Naive thymus-derived CD8-positive, alpha-beta T cell (primary cell): ENCODE measurements at regions not wholly inside any gene's neighbourhood (a gene's known extent, or its start where the extent isn't known, plus 50 kb on each side); places are given as distances from the start of the nearest gene placed in this dataset.

Experiments used
- ATAC-seq, 2 donors: fragments of 150-1000 bp; cut with Tn5 transposase in 1 of 2; sonication (Bioruptor Pico), chemical (Tn5 transposase) in 1 of 2; 1 replicate in 1 of 2; 2 replicates in 1 of 2; pipeline ENCODE4 v1.10.0; 2021; ENCODE audit warnings: mild to moderate bottlenecking in 2 of 2, moderate library complexity in 2 of 2
- POLR2A ChIA-PET: fragments of 350-600 bp; sonication (Branson Sonifier 250); formaldehyde crosslinking; loops from one replicate; lab custom pipeline; 2021; ENCODE audit warnings: antibody characterized with exemption; lab: Charles Lee
- DNase-seq, 10 donors: peaks; one replicate each; pipeline versions ENCODE4 v3.0.0 to v3.0.0-alpha.2; 2020 to 2022
- H3K27ac Mint-ChIP-seq, 10 donors: one replicate each; pipeline ENCODE4 v1.8.0; 2020 to 2022; ENCODE audit warnings: mild to moderate bottlenecking in 10 of 10, mixed read lengths in 10 of 10, moderate library complexity in 4 of 10, inconsistent platforms in 1 of 10
- H3K27me3 Mint-ChIP-seq, 5 donors: one replicate each; pipeline ENCODE4 v1.8.0; 2021 to 2022; ENCODE audit warnings: mixed read lengths in 5 of 5
- H3K36me3 Mint-ChIP-seq, 3 donors: one replicate each; pipeline ENCODE4 v1.8.0; 2020 to 2022; ENCODE audit warnings: mixed read lengths in 3 of 3, mild to moderate bottlenecking in 2 of 3, inconsistent platforms in 1 of 3
- H3K4me1 Mint-ChIP-seq, 4 donors: one replicate each; pipeline ENCODE4 v1.8.0; 2021 to 2022; ENCODE audit warnings: mixed read lengths in 4 of 4
- H3K4me3 Mint-ChIP-seq, 10 donors: one replicate each; pipeline ENCODE4 v1.8.0; 2020 to 2022; ENCODE audit warnings: mild to moderate bottlenecking in 10 of 10, mixed read lengths in 10 of 10, moderate library complexity in 6 of 10, inconsistent platforms in 1 of 10
- H3K9me3 Mint-ChIP-seq, 9 donors: one replicate each; pipeline ENCODE4 v1.8.0; 2020 to 2022; ENCODE audit warnings: mixed read lengths in 9 of 9, mild to moderate bottlenecking in 3 of 9, inconsistent platforms in 1 of 9, moderate library complexity in 1 of 9

GRCh38 chr6:109927052-109927451, 51.1 kb upstream of the GPR6 start:
- ATAC-seq (no peak), DNase-seq (no peak)
- Mint-ChIP-seq H3K4me1 (peaks cover 0 to 8% (median 0%) of the 10 kb centered on the region in 4 donors), H3K27ac (no peak overlapping the region), H3K9me3 (no peaks in the 10 kb centered on the region), H3K36me3 (no peaks in the 10 kb centered on the region), H3K27me3 (peaks cover 5 to 25% (median 10%) of the 10 kb centered on the region in 5 donors), H3K4me3 (no peak overlapping the region)
- POLR2A ChIA-PET, result no interaction called here
